Activated CD4-positive, alpha-beta T cell treated with anti-CD3 and anti-CD28 coated beads, Interleukin-2, amount 10 ng/mL, durations not matched to agents 7 days and 5 days (primary cell): ENCODE measurements at regions not wholly inside any gene's neighbourhood (a gene's known extent, or its start where the extent isn't known, plus 50 kb on each side); places are given as distances from the start of the nearest gene placed in this dataset.

Experiments used
- CTCF ChIA-PET: fragments of 350-600 bp; sonication (Branson Sonifier 250); formaldehyde crosslinking; loops from one replicate; lab custom pipeline; 2021; ENCODE audit warnings: antibody characterized with exemption; lab: Charles Lee
- POLR2A ChIA-PET: fragments of 350-600 bp; sonication (Branson Sonifier 250); formaldehyde crosslinking; loops from one replicate; lab custom pipeline; 2021; ENCODE audit warnings: antibody characterized with exemption; lab: Charles Lee
- DNase-seq: peaks from one replicate; pipeline ENCODE4 v3.0.0-alpha.2; 2020
- H3K27ac Mint-ChIP-seq: one replicate; pipeline ENCODE4 v1.8.0; 2021; ENCODE audit warnings: mild to moderate bottlenecking, moderate library complexity, mixed read lengths
- H3K27me3 Mint-ChIP-seq: one replicate; pipeline ENCODE4 v1.8.0; 2021; ENCODE audit warnings: mixed read lengths
- H3K36me3 Mint-ChIP-seq: one replicate; pipeline ENCODE4 v1.8.0; 2021; ENCODE audit warnings: low read depth, mixed read lengths
- H3K4me1 Mint-ChIP-seq: one replicate; pipeline ENCODE4 v1.8.0; 2021; ENCODE audit warnings: mixed read lengths
- H3K4me3 Mint-ChIP-seq: one replicate; pipeline ENCODE4 v1.8.0; 2021; ENCODE audit warnings: mild to moderate bottlenecking, moderate library complexity, mixed read lengths
- H3K9me3 Mint-ChIP-seq: one replicate; pipeline ENCODE4 v1.8.0; 2021; ENCODE audit warnings: mixed read lengths

DNA sequence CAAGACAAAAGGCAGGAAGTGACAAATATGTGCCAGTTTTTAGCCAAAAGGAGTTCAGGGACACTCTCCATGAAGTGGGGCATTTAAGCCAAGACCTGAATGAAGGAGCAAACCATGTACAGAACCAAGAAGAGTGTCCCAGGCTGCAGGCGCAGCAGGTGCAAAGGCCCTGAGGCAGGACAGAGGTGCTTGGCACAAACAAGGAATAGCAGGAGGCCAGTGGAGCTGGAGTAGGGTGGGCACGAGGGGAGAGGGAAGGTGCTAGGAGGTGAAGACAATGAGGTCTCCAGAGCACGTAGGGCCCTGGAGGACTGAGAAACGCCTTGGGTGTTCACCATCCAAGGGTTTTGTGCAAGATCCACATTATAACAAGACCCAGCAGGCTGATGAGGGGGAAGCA lies 474.1 kb downstream of the MN1 start:
- H3K27me3 Mint-ChIP-seq, result peaks cover 3% of the 10 kb centered on the region
- no peak for DNase-seq
- no peaks in the 10 kb centered on the region for H3K36me3 Mint-ChIP-seq
- no peaks in the 10 kb centered on the region for H3K9me3 Mint-ChIP-seq
- H3K4me1 Mint-ChIP-seq, result no peaks in the 10 kb centered on the region
- no peak overlapping the region for H3K4me3 Mint-ChIP-seq
- CTCF ChIA-PET, result no interaction called here
- H3K27ac Mint-ChIP-seq, result no peak overlapping the region
- POLR2A ChIA-PET, result no interaction called here

DNA sequence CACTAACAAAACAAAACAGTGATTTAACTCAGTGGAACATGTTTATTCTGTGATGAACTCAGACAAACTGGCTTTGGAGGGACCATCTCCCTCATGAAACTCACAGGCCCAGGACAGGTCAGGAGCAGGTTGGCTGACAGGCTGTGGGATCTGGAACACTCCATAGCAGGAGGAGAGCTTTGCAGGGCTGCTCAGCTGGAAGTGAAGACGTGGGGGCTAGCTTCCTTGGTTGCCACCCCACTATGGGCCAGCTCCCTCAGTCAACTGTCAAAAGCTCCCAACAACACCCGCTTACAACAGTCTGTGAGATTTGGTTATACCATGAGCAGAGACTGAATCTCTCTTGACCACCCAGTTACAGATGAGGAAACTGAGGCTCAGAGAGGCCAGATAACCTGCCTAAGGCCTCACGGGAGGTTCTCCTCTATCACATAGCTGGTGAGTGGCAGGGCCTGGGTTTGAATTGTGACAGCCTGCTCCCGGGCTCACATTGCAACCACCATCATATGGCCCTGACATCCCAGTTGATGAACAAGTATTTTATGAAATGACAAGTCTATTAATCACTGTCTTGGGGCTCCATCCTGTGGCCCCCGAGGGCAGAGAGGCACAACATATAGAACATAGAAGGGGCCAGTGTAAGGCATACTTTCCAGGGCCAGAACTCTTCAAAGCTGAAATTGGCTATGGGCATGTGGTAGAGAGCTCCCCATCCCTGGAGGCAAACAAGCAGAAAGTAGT lies 473.4 kb downstream of the MN1 start:
- CTCF ChIA-PET, result no interaction called here
- no peaks in the 10 kb centered on the region for H3K4me1 Mint-ChIP-seq
- no peak overlapping the region for H3K4me3 Mint-ChIP-seq
- H3K36me3 Mint-ChIP-seq, result no peaks in the 10 kb centered on the region
- H3K27me3 Mint-ChIP-seq, result peaks cover 3% of the 10 kb centered on the region
- DNase-seq, result no peak
- H3K9me3 Mint-ChIP-seq, result no peaks in the 10 kb centered on the region
- no peak overlapping the region for H3K27ac Mint-ChIP-seq
- POLR2A ChIA-PET, result no interaction called here

DNA sequence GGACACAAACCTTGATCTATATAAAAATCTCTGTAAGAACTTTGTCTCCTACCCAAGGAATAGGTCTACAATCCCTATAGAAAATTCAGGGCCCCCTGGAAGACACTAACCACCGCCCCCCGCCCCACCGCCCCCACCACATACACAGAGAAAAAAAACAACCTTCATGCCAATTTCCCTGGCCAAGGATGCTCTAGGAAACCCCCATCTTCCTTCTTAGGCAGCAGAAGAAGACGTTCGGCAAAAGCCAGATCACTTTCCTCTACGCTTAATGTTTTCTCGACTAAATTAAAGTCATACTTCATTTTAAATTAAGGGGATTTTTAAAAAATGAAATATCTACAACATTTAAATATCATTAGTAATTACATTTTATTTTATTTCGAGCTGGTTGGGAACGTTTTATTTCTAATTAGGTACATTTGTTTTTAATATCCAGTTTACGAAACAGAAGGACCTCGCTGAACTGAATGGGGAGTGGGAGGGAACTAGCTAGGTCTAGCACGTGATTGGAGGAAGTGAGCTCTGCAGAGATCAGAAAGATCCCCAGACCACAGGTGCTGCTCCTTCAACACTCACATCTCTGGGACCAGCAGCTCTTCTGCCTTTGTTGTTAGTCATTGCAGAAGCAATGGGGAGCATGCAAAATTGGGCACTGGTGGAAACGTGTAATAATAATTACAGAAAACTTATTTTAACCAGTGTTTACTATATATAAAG lies 472.3 kb downstream of the MN1 start:
- H3K4me1 Mint-ChIP-seq, result no peaks in the 10 kb centered on the region
- no peaks in the 10 kb centered on the region for H3K9me3 Mint-ChIP-seq
- no peak overlapping the region for H3K27ac Mint-ChIP-seq
- POLR2A ChIA-PET, result no interaction called here
- no peak overlapping the region for H3K4me3 Mint-ChIP-seq
- H3K27me3 Mint-ChIP-seq, result peaks cover 3% of the 10 kb centered on the region
- no peaks in the 10 kb centered on the region for H3K36me3 Mint-ChIP-seq
- CTCF ChIA-PET, result no interaction called here
- DNase-seq, result no peak

DNA sequence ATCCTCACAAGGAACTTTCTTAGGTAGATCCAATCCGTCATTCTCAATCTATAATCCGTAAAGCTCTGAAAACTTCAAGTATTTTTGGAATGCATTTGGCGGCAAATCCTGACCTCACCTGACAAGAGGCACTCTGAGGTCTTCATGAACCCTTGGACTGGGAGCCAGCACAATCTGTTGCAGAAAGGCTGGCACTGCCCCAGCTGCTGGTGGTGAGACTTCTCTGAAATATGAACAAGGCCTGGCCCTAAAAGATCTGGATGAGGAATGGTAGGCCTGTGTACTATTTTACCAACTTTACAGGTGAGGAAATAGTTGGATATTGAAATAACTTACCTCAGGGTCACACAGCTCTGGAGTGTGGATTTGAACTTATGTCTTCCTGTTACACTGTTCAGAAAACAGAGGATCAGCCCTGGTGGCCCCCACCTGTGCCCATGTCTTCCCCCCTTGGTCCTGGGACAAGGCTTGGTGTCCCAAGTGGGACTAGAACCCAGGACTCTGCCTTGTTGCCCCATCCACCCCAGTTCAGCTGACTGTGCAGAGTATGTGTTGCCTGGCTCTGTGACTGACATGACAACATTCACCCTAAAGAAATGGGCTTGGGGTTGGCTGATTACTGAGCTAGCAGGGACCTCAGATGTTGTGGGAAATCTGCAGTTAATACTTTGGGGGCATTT lies 471.4 kb downstream of the MN1 start:
- no peak for DNase-seq
- Mint-ChIP-seq H3K36me3 (no peaks in the 10 kb centered on the region), H3K9me3 (no peaks in the 10 kb centered on the region), H3K27ac (no peak overlapping the region), H3K4me1 (no peaks in the 10 kb centered on the region), H3K27me3 (peaks cover 3% of the 10 kb centered on the region), H3K4me3 (no peak overlapping the region)
- ChIA-PET POLR2A (no interaction called here), CTCF (no interaction called here)

- Mint-ChIP-seq H3K9me3 (no peaks in the 10 kb centered on the region), H3K4me1 (no peaks in the 10 kb centered on the region), H3K4me3 (no peak overlapping the region), H3K27me3 (peaks cover 3% of the 10 kb centered on the region), H3K27ac (no peak overlapping the region), H3K36me3 (no peaks in the 10 kb centered on the region)
- DNase-seq, result no peak
- CTCF ChIA-PET, result no interaction called here
- POLR2A ChIA-PET, result no interaction called here
These were observed 469.9 kb downstream of the MN1 start for GRCh38 chr22:27331526-27332281.

DNA sequence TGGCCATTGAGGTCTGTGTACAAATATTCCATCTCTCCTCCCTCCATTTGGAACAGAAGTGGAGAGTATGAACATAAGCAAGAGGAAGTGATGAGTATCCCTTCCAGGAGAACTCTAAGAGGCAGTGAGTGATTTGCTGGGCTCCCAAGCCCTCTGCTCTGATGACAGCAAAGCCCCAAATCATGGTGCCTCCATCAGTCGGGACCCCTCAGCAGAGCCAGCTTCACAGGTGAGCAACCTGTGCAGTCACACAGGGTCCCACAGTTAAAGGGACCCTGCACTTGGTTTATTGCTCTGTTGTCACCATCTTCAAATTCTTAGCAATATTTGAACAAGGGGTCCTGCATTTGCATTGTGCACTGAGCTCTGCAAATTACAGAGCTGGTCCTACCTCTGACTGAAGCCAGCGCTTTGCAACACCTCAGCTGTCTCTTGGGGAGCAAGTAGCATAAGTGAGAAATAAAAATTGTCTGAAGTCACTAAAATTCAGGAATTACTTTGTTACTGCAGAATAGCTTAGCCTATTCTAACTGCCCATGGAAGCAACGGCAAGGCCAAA lies 466.4 kb downstream of the MN1 start:
- Mint-ChIP-seq H3K36me3 (no peaks in the 10 kb centered on the region), H3K27ac (no peak overlapping the region), H3K9me3 (no peaks in the 10 kb centered on the region), H3K4me1 (no peaks in the 10 kb centered on the region), H3K4me3 (no peak overlapping the region), H3K27me3 (peaks cover 3% of the 10 kb centered on the region)
- POLR2A ChIA-PET, result no interaction called here
- no peak for DNase-seq
- CTCF ChIA-PET, result no interaction called here

DNA sequence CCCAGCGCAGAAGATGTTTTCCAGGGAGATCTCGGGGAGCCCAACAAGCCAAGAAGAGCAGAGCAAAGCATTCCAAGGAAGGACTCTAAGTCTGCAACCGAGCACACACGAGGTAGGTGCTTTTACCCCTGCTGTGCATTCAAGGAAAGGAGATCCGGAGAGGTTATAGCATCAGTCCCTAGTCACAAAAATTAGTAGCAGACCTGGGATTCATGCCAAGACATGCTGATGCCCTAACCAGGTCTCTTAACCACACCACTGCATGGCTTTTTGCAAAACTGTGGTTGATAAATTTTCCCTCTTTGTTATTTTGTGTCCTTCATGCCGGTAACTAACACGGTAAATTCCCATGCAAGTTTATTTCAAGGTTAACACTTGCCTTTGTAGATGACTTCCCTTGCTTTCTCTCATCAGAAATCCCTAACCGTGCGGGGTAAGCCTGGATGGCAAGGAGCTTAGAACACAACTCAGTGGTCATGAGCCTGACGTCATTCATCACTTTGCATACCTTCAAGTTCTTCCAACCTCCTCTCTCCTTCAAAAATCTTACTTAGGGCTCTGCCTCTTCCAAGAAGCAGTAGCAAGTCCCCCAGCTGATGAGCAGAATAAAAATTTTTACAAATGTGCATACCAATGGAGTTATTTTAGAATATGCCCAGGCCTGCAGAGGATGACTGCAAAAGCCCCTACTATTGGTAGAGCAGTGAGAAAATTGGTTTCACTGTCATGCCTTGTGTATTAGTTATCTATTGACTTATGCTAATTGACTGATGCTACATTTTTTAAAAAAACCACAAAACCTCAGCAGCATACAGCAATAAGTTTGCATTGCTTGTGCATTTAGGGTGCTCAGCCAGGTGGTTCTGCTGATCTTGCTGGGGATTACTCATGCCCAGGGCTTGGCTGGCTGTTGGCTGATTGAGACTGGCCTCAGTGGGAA lies 465.1 kb downstream of the MN1 start:
- no peak overlapping the region for H3K4me3 Mint-ChIP-seq
- no peak for DNase-seq
- H3K36me3 Mint-ChIP-seq, result no peaks in the 10 kb centered on the region
- CTCF ChIA-PET, result no interaction called here
- H3K9me3 Mint-ChIP-seq, result no peaks in the 10 kb centered on the region
- POLR2A ChIA-PET, result no interaction called here
- H3K27me3 Mint-ChIP-seq, result peaks cover under 1% of the 10 kb centered on the region
- H3K27ac Mint-ChIP-seq, result no peak overlapping the region
- no peaks in the 10 kb centered on the region for H3K4me1 Mint-ChIP-seq

GRCh38 chr22:27337676-27338075 lies 463.9 kb downstream of the MN1 start:
- no peaks in the 10 kb centered on the region for H3K36me3 Mint-ChIP-seq
- ChIA-PET CTCF (no interaction called here), POLR2A (no interaction called here)
- DNase-seq, result no peak
- no peaks in the 10 kb centered on the region for H3K4me1 Mint-ChIP-seq
- no peak overlapping the region for H3K27ac Mint-ChIP-seq
- no peaks in the 10 kb centered on the region for H3K9me3 Mint-ChIP-seq
- H3K27me3 Mint-ChIP-seq, result no peaks in the 10 kb centered on the region
- H3K4me3 Mint-ChIP-seq, result no peak overlapping the region

GRCh38 chr22:27340047-27340446 lies 461.5 kb downstream of the MN1 start:
- Mint-ChIP-seq H3K27ac (no peak overlapping the region), H3K9me3 (no peaks in the 10 kb centered on the region), H3K36me3 (no peaks in the 10 kb centered on the region), H3K4me3 (no peak overlapping the region), H3K27me3 (peaks cover 5% of the 10 kb centered on the region), H3K4me1 (no peaks in the 10 kb centered on the region)
- CTCF ChIA-PET, result no interaction called here
- POLR2A ChIA-PET, result no interaction called here
- no peak for DNase-seq

DNA sequence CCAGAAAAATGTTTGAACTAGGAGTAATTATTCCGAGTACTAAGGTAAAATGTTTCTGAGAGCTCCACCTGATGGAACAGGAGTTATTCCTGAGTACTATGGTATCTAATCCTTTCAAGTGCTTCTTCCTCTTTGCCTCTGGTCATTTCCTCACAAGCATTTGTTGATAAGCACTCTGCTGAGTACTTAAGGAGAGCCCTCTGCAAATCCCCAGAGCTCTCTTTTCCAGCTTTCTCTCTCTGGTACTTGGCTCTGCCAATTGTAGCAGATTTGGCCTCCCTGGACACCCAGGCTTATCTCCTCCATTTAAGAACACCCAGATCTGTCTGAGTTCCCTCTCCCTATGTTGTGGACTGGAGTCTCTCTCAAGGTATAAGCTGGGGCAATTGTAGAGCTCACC lies 457.0 kb downstream of the MN1 start:
- Mint-ChIP-seq H3K9me3 (no peaks in the 10 kb centered on the region), H3K27me3 (peaks cover 5% of the 10 kb centered on the region), H3K4me3 (no peak overlapping the region), H3K4me1 (no peaks in the 10 kb centered on the region), H3K36me3 (no peaks in the 10 kb centered on the region), H3K27ac (no peak overlapping the region)
- CTCF ChIA-PET, result no interaction called here
- POLR2A ChIA-PET, result no interaction called here
- DNase-seq, result no peak

GRCh38 chr22:27345691-27346090 lies 455.9 kb downstream of the MN1 start:
- CTCF ChIA-PET, result no interaction called here
- H3K4me1 Mint-ChIP-seq, result no peaks in the 10 kb centered on the region
- no peak overlapping the region for H3K27ac Mint-ChIP-seq
- no peaks in the 10 kb centered on the region for H3K36me3 Mint-ChIP-seq
- H3K27me3 Mint-ChIP-seq, result peaks cover 5% of the 10 kb centered on the region
- peaks cover under 1% of the 10 kb centered on the region for H3K9me3 Mint-ChIP-seq
- POLR2A ChIA-PET, result no interaction called here
- DNase-seq, result no peak
- H3K4me3 Mint-ChIP-seq, result no peak overlapping the region

DNA sequence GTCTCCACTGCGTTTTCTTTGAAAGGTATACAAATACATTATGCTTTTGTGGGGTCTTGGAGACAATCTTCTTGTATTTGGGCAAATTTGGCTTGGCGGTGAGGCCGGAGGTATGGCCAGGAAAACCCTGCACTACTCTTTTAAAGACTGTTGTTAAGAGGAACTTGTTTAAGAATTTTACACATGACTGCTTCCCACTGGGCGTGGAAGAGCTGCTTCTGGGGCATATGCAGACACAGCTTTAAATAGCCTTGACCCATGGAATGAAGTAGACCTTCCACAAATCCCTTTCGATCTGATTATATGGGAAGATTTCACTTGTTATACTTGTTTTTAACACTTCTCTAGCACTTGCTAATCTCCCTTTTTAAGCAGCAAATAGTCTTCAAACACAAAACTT lies 453.6 kb downstream of the MN1 start:
- ChIA-PET CTCF (no interaction called here), POLR2A (no interaction called here)
- DNase-seq, result no peak
- Mint-ChIP-seq H3K36me3 (no peaks in the 10 kb centered on the region), H3K27ac (no peak overlapping the region), H3K4me1 (no peaks in the 10 kb centered on the region), H3K9me3 (peaks cover 5% of the 10 kb centered on the region), H3K27me3 (peaks cover 5% of the 10 kb centered on the region), H3K4me3 (no peak overlapping the region)
